ENCODE measurements at regions not wholly inside any gene's neighbourhood (a gene's known extent, or its start where the extent isn't known, plus 50 kb on each side); places are given as distances from the start of the nearest gene placed in this dataset.

DNA sequence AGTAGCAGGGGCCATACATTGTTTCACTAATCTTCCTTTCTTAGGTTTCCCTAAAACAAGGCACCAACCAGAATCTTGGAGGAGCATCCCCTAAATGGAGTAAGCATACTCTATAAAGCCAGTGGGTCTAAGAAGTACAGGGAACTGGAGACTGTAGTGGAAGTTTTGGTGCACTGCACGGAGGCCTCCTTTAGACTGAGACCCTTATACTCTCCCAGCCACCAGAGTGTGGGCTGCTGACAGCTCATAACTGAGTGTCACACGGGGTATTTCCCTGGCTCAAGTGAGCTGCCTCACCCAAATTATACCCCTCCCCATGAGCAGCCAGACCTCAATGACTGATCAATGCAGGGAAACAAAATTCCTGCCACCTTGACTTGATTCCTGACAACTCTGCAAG is 349.5 kb downstream of the NDFIP2 start:
- H4K8ac ChIP-seq (ENCODE audit: low read depth, low read length), result no peak overlapping the region
- H2BK15ac ChIP-seq (ENCODE audit: low read length), result no peak overlapping the region
- no peaks in the 10 kb centered on the region for H3K27me3 ChIP-seq (ENCODE audit: control insufficient read depth in 3 of 3, insufficient read depth in 3 of 3, low read depth in 1 of 3, low read length in 3 of 3)
- no peak overlapping the region for H2AK5ac ChIP-seq (ENCODE audit: low read depth, low read length)
- H3K4ac ChIP-seq (ENCODE audit: low read length), result no peak overlapping the region
- no peak overlapping the region for H2BK12ac ChIP-seq (ENCODE audit: low read length)
- no peaks in the 10 kb centered on the region for H3K36me3 ChIP-seq (replicated peaks in 1 of 2; ENCODE audit: control insufficient read depth in 2 of 2, insufficient read depth in 2 of 2, low read length in 2 of 2)
- no peak overlapping the region for H3K14ac ChIP-seq (ENCODE audit: low read length)
- H3K79me1 ChIP-seq (ENCODE audit: low read depth, low read length), result no peaks in the 10 kb centered on the region
- H2BK5ac ChIP-seq (ENCODE audit: low read length), result no peak overlapping the region
- H4K91ac ChIP-seq (ENCODE audit: low read depth, low read length, poor library complexity), result no peak overlapping the region
- no peak overlapping the region for H3K9ac ChIP-seq (ENCODE audit: low read depth, low read length, poor library complexity)
- no peak overlapping the region for H3K18ac ChIP-seq (ENCODE audit: low read length)
- H3K23ac ChIP-seq (ENCODE audit: low read depth, low read length, poor library complexity), result no peak overlapping the region
- no peak overlapping the region for H3K4me2 ChIP-seq (ENCODE audit: insufficient read depth, low read length, poor library complexity, severe bottlenecking)
- no peak overlapping the region for H3K4me3 ChIP-seq (ENCODE audit: low read length in 2 of 2)
- no peak overlapping the region for H3K27ac ChIP-seq (replicated peaks; ENCODE audit: low read length)
- no peak overlapping the region for H2AFZ ChIP-seq (ENCODE audit: low read length)
- no CpG with 5 or more reads among the region's 2 CpGs for WGBS, 2 donors (ENCODE audit: extremely low coverage in 2 of 2, insufficient read length in 2 of 2, insufficient replicate concordance in 1 of 2)
- no peak overlapping the region for H2BK120ac ChIP-seq (ENCODE audit: low read depth, low read length)
- H3K9me3 ChIP-seq (replicated peaks in 1 of 2; ENCODE audit: control insufficient read depth in 2 of 2, insufficient read depth in 1 of 2, low read depth in 1 of 2, low read length in 2 of 2), result peaks cover 0 to 6% of the 10 kb centered on the region in 2 donors
- no peak for DNase-seq (ENCODE audit: low spot score)
- peaks cover 2 to 4% of the 10 kb centered on the region in 2 donors for H3K4me1 ChIP-seq (ENCODE audit: control insufficient read depth in 2 of 2, insufficient read depth in 1 of 2, low read depth in 1 of 2, low read length in 2 of 2)

DNA sequence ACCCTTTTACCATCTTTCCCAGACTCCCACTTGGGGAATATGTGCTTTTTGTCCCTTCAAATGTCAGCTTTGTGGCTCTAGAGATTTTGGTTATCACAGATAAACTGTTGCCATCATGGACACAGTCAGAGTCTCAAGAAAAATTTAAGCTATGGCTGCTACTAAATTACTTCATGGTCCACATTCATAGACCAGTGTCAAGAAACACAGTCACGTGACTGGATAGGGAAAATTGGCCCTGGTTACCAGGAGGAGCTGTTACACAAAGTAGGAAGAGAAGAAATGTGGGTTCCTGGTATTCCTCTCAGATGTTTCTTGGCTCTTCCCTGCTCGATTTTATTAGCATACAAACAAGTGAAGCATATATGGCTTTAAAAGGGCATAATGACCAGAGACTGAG is 348.9 kb downstream of the NDFIP2 start:
- Histone ChIP-seq H2BK15ac (ENCODE audit: low read length) (no peak overlapping the region), H2BK120ac (ENCODE audit: low read depth, low read length) (no peak overlapping the region), H2BK12ac (ENCODE audit: low read length) (no peak overlapping the region), H3K9me3 (replicated peaks in 1 of 2; ENCODE audit: control insufficient read depth in 2 of 2, insufficient read depth in 1 of 2, low read depth in 1 of 2, low read length in 2 of 2) (peaks cover 0 to 6% of the 10 kb centered on the region in 2 donors), H4K8ac (ENCODE audit: low read depth, low read length) (no peak overlapping the region), H2AFZ (ENCODE audit: low read length) (no peak overlapping the region), H3K9ac (ENCODE audit: low read depth, low read length, poor library complexity) (no peak overlapping the region), H3K79me1 (ENCODE audit: low read depth, low read length) (no peaks in the 10 kb centered on the region), H3K36me3 (replicated peaks in 1 of 2; ENCODE audit: control insufficient read depth in 2 of 2, insufficient read depth in 2 of 2, low read length in 2 of 2) (no peaks in the 10 kb centered on the region), H3K4me1 (ENCODE audit: control insufficient read depth in 2 of 2, insufficient read depth in 1 of 2, low read depth in 1 of 2, low read length in 2 of 2) (peaks cover 2 to 4% of the 10 kb centered on the region in 2 donors), H3K18ac (ENCODE audit: low read length) (no peak overlapping the region), H3K27ac (replicated peaks; ENCODE audit: low read length) (no peak overlapping the region), H4K91ac (ENCODE audit: low read depth, low read length, poor library complexity) (no peak overlapping the region), H3K4ac (ENCODE audit: low read length) (no peak overlapping the region), H3K27me3 (ENCODE audit: control insufficient read depth in 3 of 3, insufficient read depth in 3 of 3, low read depth in 1 of 3, low read length in 3 of 3) (no peaks in the 10 kb centered on the region), H2BK5ac (ENCODE audit: low read length) (no peak overlapping the region), H3K4me2 (ENCODE audit: insufficient read depth, low read length, poor library complexity, severe bottlenecking) (no peak overlapping the region), H3K14ac (ENCODE audit: low read length) (no peak overlapping the region), H3K23ac (ENCODE audit: low read depth, low read length, poor library complexity) (no peak overlapping the region), H2AK5ac (ENCODE audit: low read depth, low read length) (no peak overlapping the region), H3K4me3 (ENCODE audit: low read length in 2 of 2) (no peak overlapping the region)
- no CpG with 5 or more reads among the region's 2 CpGs for WGBS, 2 donors (ENCODE audit: extremely low coverage in 2 of 2, insufficient read length in 2 of 2, insufficient replicate concordance in 1 of 2)
- no peak for DNase-seq (ENCODE audit: low spot score)

DNA sequence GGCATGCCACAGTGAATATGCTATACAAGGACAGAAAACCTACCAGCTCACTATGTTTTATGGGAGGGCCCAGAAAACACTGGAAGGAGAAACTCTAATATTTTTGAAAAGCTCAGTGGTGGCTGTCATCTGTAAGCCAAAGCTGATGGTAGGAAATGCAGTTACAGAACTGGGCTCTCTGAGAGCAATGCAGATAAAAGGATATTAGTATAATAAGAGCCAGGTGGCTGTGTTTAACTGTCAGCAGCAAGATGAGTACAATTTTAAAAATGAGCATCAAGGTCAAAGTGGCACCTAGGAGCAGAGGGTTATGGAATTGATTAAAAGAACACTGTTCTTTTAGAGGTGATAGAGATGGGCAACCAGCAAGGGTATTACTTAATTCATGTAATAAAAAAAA is 345.0 kb downstream of the NDFIP2 start:
- H3K4ac ChIP-seq (ENCODE audit: low read length), result no peak overlapping the region
- H3K27ac ChIP-seq (replicated peaks; ENCODE audit: low read length), result no peak overlapping the region
- H3K4me3 ChIP-seq (ENCODE audit: low read length in 2 of 2), result no peak overlapping the region
- H2AK5ac ChIP-seq (ENCODE audit: low read depth, low read length), result no peak overlapping the region
- H3K23ac ChIP-seq (ENCODE audit: low read depth, low read length, poor library complexity), result no peak overlapping the region
- H3K27me3 ChIP-seq (ENCODE audit: control insufficient read depth in 3 of 3, insufficient read depth in 3 of 3, low read depth in 1 of 3, low read length in 3 of 3), result no peaks in the 10 kb centered on the region
- no peak overlapping the region for H3K18ac ChIP-seq (ENCODE audit: low read length)
- peaks cover 0 to 13% of the 10 kb centered on the region in 2 donors for H3K9me3 ChIP-seq (replicated peaks in 1 of 2; ENCODE audit: control insufficient read depth in 2 of 2, insufficient read depth in 1 of 2, low read depth in 1 of 2, low read length in 2 of 2)
- no peak overlapping the region for H2BK5ac ChIP-seq (ENCODE audit: low read length)
- H2BK15ac ChIP-seq (ENCODE audit: low read length), result no peak overlapping the region
- H2BK120ac ChIP-seq (ENCODE audit: low read depth, low read length), result no peak overlapping the region
- no peak overlapping the region for H4K8ac ChIP-seq (ENCODE audit: low read depth, low read length)
- H3K36me3 ChIP-seq (replicated peaks in 1 of 2; ENCODE audit: control insufficient read depth in 2 of 2, insufficient read depth in 2 of 2, low read length in 2 of 2), result no peaks in the 10 kb centered on the region
- no peak for DNase-seq (ENCODE audit: low spot score)
- H3K79me1 ChIP-seq (ENCODE audit: low read depth, low read length), result no peaks in the 10 kb centered on the region
- H3K9ac ChIP-seq (ENCODE audit: low read depth, low read length, poor library complexity), result no peak overlapping the region
- no peaks in the 10 kb centered on the region for H3K4me1 ChIP-seq (ENCODE audit: control insufficient read depth in 2 of 2, insufficient read depth in 1 of 2, low read depth in 1 of 2, low read length in 2 of 2)
- H3K4me2 ChIP-seq (ENCODE audit: insufficient read depth, low read length, poor library complexity, severe bottlenecking), result no peak overlapping the region
- no peak overlapping the region for H3K14ac ChIP-seq (ENCODE audit: low read length)
- H4K91ac ChIP-seq (ENCODE audit: low read depth, low read length, poor library complexity), result no peak overlapping the region
- no peak overlapping the region for H2BK12ac ChIP-seq (ENCODE audit: low read length)
- H2AFZ ChIP-seq (ENCODE audit: low read length), result no peak overlapping the region

DNA sequence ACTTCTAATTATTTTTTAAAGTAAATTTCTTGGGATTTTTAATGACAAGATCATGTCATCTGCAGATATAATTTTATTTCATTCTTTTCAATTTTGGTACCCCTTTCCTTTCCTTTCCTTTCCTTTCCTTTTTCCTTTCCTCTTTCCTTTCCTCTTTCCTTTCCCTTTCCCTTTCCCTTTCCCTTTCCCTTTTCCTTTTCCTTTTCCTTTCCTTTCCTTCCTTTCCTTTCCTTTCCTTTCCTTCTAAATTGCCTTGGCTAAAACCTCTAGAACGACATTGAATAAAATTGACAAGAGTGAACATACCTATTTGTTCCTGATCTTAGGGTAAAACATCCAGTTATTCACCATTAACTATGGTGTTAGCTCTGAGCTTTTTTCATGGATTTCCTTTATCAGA is 334.1 kb downstream of the NDFIP2 start:
- Histone ChIP-seq H2BK15ac (ENCODE audit: low read length) (no peak overlapping the region), H3K36me3 (replicated peaks in 1 of 2; ENCODE audit: control insufficient read depth in 2 of 2, insufficient read depth in 2 of 2, low read length in 2 of 2) (no peaks in the 10 kb centered on the region), H2BK12ac (ENCODE audit: low read length) (no peak overlapping the region), H2AK5ac (ENCODE audit: low read depth, low read length) (no peak overlapping the region), H3K27me3 (ENCODE audit: control insufficient read depth in 3 of 3, insufficient read depth in 3 of 3, low read depth in 1 of 3, low read length in 3 of 3) (no peaks in the 10 kb centered on the region), H3K4me1 (ENCODE audit: control insufficient read depth in 2 of 2, insufficient read depth in 1 of 2, low read depth in 1 of 2, low read length in 2 of 2) (peaks cover 5 to 9% of the 10 kb centered on the region in 2 donors), H2AFZ (ENCODE audit: low read length) (no peak overlapping the region), H2BK120ac (ENCODE audit: low read depth, low read length) (no peak overlapping the region), H3K9ac (ENCODE audit: low read depth, low read length, poor library complexity) (no peak overlapping the region), H3K23ac (ENCODE audit: low read depth, low read length, poor library complexity) (no peak overlapping the region), H3K9me3 (replicated peaks in 1 of 2; ENCODE audit: control insufficient read depth in 2 of 2, insufficient read depth in 1 of 2, low read depth in 1 of 2, low read length in 2 of 2) (no peaks in the 10 kb centered on the region), H3K18ac (ENCODE audit: low read length) (no peak overlapping the region), H2BK5ac (ENCODE audit: low read length) (no peak overlapping the region), H3K27ac (replicated peaks; ENCODE audit: low read length) (no peak overlapping the region), H4K91ac (ENCODE audit: low read depth, low read length, poor library complexity) (no peak overlapping the region), H3K4me3 (ENCODE audit: low read length in 2 of 2) (no peak overlapping the region), H3K4me2 (ENCODE audit: insufficient read depth, low read length, poor library complexity, severe bottlenecking) (no peak overlapping the region), H3K79me1 (ENCODE audit: low read depth, low read length) (no peaks in the 10 kb centered on the region), H4K8ac (ENCODE audit: low read depth, low read length) (no peak overlapping the region), H3K14ac (ENCODE audit: low read length) (no peak overlapping the region), H3K4ac (ENCODE audit: low read length) (no peak overlapping the region)
- no CpG with 5 or more reads among the region's 1 CpG for WGBS, 2 donors (ENCODE audit: extremely low coverage in 2 of 2, insufficient read length in 2 of 2, insufficient replicate concordance in 1 of 2)
- DNase-seq (ENCODE audit: low spot score), result no peak

Data from neuronal stem cell (in vitro differentiated cells).